Liver (tissue), 8 donors: ENCODE measurements at regions not wholly inside any gene's neighbourhood (a gene's known extent, or its start where the extent isn't known, plus 50 kb on each side); places are given as distances from the start of the nearest gene placed in this dataset.

Source experiments
- DNase-seq: peaks from one replicate; pipeline ENCODE4 v3.0.0-alpha.2; 2017; ENCODE audit warnings: low spot score
- H3K27ac ChIP-seq, 2 donors: one replicate each; pipeline ENCODE4 v1.7.0; 2013; ENCODE audit warnings: inconsistent platforms in 2 of 2, low read length in 2 of 2, control low read depth in 1 of 2, low read depth in 1 of 2, mild to moderate bottlenecking in 1 of 2
- H3K27me3 ChIP-seq, 4 donors: one replicate each; pipeline versions ENCODE4 v1.6.1 to v1.7.0; 2013; ENCODE audit warnings: low read length in 3 of 4, inconsistent platforms in 1 of 4, mild to moderate bottlenecking in 1 of 4, moderate library complexity in 1 of 4; ENCODE audit not compliant: control insufficient read depth in 4 of 4, insufficient read depth in 4 of 4
- H3K36me3 ChIP-seq, 4 donors: one replicate each; pipeline versions ENCODE4 v1.6.1 to v1.7.0; 2013; ENCODE audit warnings: low read length in 3 of 4, mild to moderate bottlenecking in 3 of 4, low read depth in 1 of 4, moderate library complexity in 1 of 4; ENCODE audit not compliant: control insufficient read depth in 4 of 4, insufficient read depth in 3 of 4
- H3K4me1 ChIP-seq, 4 donors: one replicate each; pipeline versions ENCODE4 v1.6.1 to v1.7.0; 2013; ENCODE audit warnings: low read length in 3 of 4, mild to moderate bottlenecking in 3 of 4, moderate library complexity in 1 of 4; ENCODE audit not compliant: control insufficient read depth in 4 of 4, insufficient read depth in 4 of 4
- H3K4me3 ChIP-seq, 3 donors: one replicate each; pipeline versions ENCODE4 v1.6.1 to v1.7.0; 2013; ENCODE audit warnings: low read length in 3 of 3, control low read depth in 1 of 3, low read depth in 1 of 3, mild to moderate bottlenecking in 1 of 3
- H3K9ac ChIP-seq, 2 donors: one replicate each; pipeline ENCODE4 v1.7.0; 2013; ENCODE audit warnings: low read length in 2 of 2, mild to moderate bottlenecking in 2 of 2, moderate library complexity in 2 of 2, control low read depth in 1 of 2, low read depth in 1 of 2
- H3K9me3 ChIP-seq, 4 donors: one replicate each; pipeline versions ENCODE4 v1.6.1 to v1.7.0; 2013; ENCODE audit warnings: low read length in 3 of 4; ENCODE audit not compliant: control insufficient read depth in 4 of 4
- EGR1 ChIP-seq, 2 donors: IDR thresholded peaks; 2 replicates each; pipeline ENCODE4 v1.6.1; 2016 to 2018; ENCODE audit warnings: antibody characterized with exemption in 2 of 2, low read depth in 2 of 2
- FOXA1 ChIP-seq: IDR thresholded peaks from 2 replicates; pipeline ENCODE4 v1.6.1; 2016; ENCODE audit warnings: antibody characterized with exemption
- FOXA2 ChIP-seq: IDR thresholded peaks from 2 replicates; pipeline ENCODE4 v1.6.1; 2016; ENCODE audit warnings: antibody characterized with exemption
- GABPA ChIP-seq, 2 donors: IDR thresholded peaks in 1 of 2; conservative IDR thresholded peaks in 1 of 2; 2 replicates each; pipeline ENCODE4 v1.6.1; 2016; ENCODE audit warnings: antibody characterized with exemption in 2 of 2, mild to moderate bottlenecking in 1 of 2, moderate library complexity in 1 of 2
- HNF4A ChIP-seq, 2 donors: conservative IDR thresholded peaks; 2 replicates each; pipeline ENCODE4 v1.6.1; 2016; ENCODE audit warnings: antibody characterized with exemption in 2 of 2, mild to moderate bottlenecking in 2 of 2
- HNF4G ChIP-seq: IDR thresholded peaks from 2 replicates; pipeline ENCODE4 v1.6.1; 2016; ENCODE audit warnings: antibody characterized with exemption
- JUND ChIP-seq, 2 donors: IDR thresholded peaks; 2 replicates each; pipeline ENCODE4 v1.6.1; 2016; ENCODE audit warnings: antibody characterized with exemption in 2 of 2
- NR2F2 ChIP-seq: IDR thresholded peaks from 2 replicates; pipeline ENCODE4 v1.6.1; 2016; ENCODE audit warnings: antibody characterized with exemption
- RAD21 ChIP-seq, 2 donors: IDR thresholded peaks; 2 replicates each; pipeline ENCODE4 v1.6.1; 2016; ENCODE audit warnings: antibody characterized with exemption in 2 of 2, mild to moderate bottlenecking in 2 of 2
- RXRA ChIP-seq, 2 donors: IDR thresholded peaks; 2 replicates each; pipeline ENCODE4 v1.6.1; 2017 to 2018; ENCODE audit warnings: antibody characterized with exemption in 2 of 2, mild to moderate bottlenecking in 1 of 2
- SP1 ChIP-seq: IDR thresholded peaks from 2 replicates; pipeline ENCODE4 v1.6.1; 2018; ENCODE audit warnings: antibody characterized with exemption, mild to moderate bottlenecking
- TAF1 ChIP-seq: conservative IDR thresholded peaks from 2 replicates; pipeline ENCODE4 v1.6.1; 2016; ENCODE audit warnings: antibody characterized with exemption, mild to moderate bottlenecking
- YY1 ChIP-seq: IDR thresholded peaks from 2 replicates; pipeline ENCODE4 v1.6.1; 2016; ENCODE audit warnings: antibody characterized with exemption, mild to moderate bottlenecking
- WGBS: extraction: QIAGEN DNeasy Blood & Tissue Kit; methylation state at CpG from one replicate; pipeline ENCODE4 v1.1.7; 2013; 5-methylcytosine and 5-hydroxymethylcytosine counted together
- TF ChIP-seq, protein P1 (sequence below): IDR thresholded peaks from 2 replicates; pipeline ENCODE4 v1.6.1; 2016; ENCODE audit warnings: antibody characterized with exemption, mild to moderate bottlenecking
- TF ChIP-seq, protein P2 (sequence below): IDR thresholded peaks from 2 replicates; pipeline ENCODE4 v1.6.1; 2016; ENCODE audit warnings: antibody characterized with exemption
- TF ChIP-seq, protein P3 (sequence below): IDR thresholded peaks from 2 replicates; pipeline ENCODE4 v1.6.1; 2016; ENCODE audit warnings: antibody characterized with exemption
- TF ChIP-seq, protein P4 (sequence below): IDR thresholded peaks from 2 replicates; pipeline ENCODE4 v1.6.1; 2016; ENCODE audit warnings: antibody characterized with exemption
- TF ChIP-seq, protein P5 (sequence below): fragments of 150-350 bp; IDR thresholded peaks from 2 replicates; pipeline ENCODE4 v1.5.1; 2017; ENCODE audit warnings: improper control_type of control experiment, low read depth, low read length; ENCODE audit not compliant: missing input control
- donor health status: healthy.
- donor health status: healthy.
- donor health status: healthy.
- donor health status: healthy.
- donor health status: healthy.

DNA sequence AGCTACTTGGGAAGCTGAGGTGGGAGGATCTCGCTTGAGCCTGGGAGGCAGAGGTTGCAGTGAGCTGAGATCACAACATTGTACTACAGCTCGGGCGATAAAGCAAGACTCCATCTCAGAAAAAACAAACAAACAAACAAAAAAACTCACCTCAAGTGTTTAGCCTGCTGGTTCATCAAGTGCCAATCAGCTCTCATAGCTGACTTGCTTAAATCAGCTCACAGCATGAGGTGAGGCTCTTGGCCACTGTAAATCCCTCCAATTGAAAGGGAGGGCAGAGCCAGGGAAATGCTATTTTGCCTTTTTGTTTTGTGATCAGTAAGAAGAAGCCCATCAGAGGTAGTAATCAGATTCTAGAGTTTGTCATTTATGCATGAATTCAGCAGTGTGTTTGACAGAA, 112.3 kb downstream of the RAB11FIP2 start:
- Histone ChIP-seq H3K9ac (no peak overlapping the region), H3K27me3 (peaks cover 0 to 2% (median 0%) of the 10 kb centered on the region in 4 donors), H3K4me3 (no peak overlapping the region), H3K4me1 (no peaks in the 10 kb centered on the region), H3K27ac (no peak overlapping the region), H3K36me3 (no peaks in the 10 kb centered on the region), H3K9me3 (peaks cover 0 to 2% (median under 1%) of the 10 kb centered on the region in 4 donors)
- WGBS: 69% methylated on average over 3 of the region's 3 CpGs
- no peak for DNase-seq
- TF ChIP-seq, protein P1, sequence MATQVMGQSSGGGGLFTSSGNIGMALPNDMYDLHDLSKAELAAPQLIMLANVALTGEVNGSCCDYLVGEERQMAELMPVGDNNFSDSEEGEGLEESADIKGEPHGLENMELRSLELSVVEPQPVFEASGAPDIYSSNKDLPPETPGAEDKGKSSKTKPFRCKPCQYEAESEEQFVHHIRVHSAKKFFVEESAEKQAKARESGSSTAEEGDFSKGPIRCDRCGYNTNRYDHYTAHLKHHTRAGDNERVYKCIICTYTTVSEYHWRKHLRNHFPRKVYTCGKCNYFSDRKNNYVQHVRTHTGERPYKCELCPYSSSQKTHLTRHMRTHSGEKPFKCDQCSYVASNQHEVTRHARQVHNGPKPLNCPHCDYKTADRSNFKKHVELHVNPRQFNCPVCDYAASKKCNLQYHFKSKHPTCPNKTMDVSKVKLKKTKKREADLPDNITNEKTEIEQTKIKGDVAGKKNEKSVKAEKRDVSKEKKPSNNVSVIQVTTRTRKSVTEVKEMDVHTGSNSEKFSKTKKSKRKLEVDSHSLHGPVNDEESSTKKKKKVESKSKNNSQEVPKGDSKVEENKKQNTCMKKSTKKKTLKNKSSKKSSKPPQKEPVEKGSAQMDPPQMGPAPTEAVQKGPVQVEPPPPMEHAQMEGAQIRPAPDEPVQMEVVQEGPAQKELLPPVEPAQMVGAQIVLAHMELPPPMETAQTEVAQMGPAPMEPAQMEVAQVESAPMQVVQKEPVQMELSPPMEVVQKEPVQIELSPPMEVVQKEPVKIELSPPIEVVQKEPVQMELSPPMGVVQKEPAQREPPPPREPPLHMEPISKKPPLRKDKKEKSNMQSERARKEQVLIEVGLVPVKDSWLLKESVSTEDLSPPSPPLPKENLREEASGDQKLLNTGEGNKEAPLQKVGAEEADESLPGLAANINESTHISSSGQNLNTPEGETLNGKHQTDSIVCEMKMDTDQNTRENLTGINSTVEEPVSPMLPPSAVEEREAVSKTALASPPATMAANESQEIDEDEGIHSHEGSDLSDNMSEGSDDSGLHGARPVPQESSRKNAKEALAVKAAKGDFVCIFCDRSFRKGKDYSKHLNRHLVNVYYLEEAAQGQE: no peak
- no peak for TF ChIP-seq FOXA2
- no peak for TF ChIP-seq EGR1 (IDR thresholded peaks at IDR 0.05; ENCODE audit: low read depth in 2 of 2)
- TF ChIP-seq HNF4G: no peak
- TF ChIP-seq, protein P2, sequence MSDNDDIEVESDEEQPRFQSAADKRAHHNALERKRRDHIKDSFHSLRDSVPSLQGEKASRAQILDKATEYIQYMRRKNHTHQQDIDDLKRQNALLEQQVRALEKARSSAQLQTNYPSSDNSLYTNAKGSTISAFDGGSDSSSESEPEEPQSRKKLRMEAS: no peak
- TF ChIP-seq, protein P3, sequence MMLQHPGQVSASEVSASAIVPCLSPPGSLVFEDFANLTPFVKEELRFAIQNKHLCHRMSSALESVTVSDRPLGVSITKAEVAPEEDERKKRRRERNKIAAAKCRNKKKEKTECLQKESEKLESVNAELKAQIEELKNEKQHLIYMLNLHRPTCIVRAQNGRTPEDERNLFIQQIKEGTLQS: no peak
- TF ChIP-seq, protein P4, sequence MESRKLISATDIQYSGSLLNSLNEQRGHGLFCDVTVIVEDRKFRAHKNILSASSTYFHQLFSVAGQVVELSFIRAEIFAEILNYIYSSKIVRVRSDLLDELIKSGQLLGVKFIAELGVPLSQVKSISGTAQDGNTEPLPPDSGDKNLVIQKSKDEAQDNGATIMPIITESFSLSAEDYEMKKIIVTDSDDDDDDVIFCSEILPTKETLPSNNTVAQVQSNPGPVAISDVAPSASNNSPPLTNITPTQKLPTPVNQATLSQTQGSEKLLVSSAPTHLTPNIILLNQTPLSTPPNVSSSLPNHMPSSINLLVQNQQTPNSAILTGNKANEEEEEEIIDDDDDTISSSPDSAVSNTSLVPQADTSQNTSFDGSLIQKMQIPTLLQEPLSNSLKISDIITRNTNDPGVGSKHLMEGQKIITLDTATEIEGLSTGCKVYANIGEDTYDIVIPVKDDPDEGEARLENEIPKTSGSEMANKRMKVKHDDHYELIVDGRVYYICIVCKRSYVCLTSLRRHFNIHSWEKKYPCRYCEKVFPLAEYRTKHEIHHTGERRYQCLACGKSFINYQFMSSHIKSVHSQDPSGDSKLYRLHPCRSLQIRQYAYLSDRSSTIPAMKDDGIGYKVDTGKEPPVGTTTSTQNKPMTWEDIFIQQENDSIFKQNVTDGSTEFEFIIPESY: no peak

DNA sequence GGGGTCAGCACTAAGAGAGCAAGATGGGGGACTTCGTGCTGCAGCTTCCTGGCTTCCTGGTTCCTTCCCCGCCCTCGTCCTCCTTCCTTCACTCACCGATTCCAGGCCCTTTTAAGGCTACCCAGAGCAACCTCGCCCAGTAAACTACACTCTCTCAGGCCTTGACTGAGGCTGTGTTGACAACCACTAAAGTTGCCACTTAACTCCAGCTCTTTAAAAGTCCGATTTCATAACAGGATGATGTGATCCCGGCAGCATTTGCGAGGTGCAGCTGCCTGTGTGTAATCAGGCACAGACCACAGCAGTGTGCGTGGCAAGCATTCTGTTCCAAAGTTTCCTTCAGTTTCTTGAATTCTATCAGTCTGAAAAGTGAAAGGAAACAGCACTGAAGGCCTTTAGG, 110.6 kb downstream of the RAB11FIP2 start:
- no peak overlapping the region for H3K27ac ChIP-seq
- no peak for DNase-seq
- WGBS: 69% methylated on average over 9 of the region's 9 CpGs
- H3K9me3 ChIP-seq: peaks cover 0 to 1% (median under 1%) of the 10 kb centered on the region in 4 donors
- H3K4me1 ChIP-seq: no peaks in the 10 kb centered on the region
- no peak overlapping the region for H3K9ac ChIP-seq
- TF ChIP-seq SP1 (no peak), TAF1 (no peak), NR2F2 (no peak), JUND (IDR thresholded peaks at IDR 0.05) (no peak), GABPA (IDR thresholded peaks at IDR 0.05 in 1 of 2, conservative IDR thresholded peaks at IDR 0.05 in 1 of 2) (no peak), HNF4G (no peak), FOXA1 (no peak), RXRA (IDR thresholded peaks at IDR 0.05) (no peak), YY1 (no peak), HNF4A (conservative IDR thresholded peaks at IDR 0.05) (no peak), RAD21 (IDR thresholded peaks at IDR 0.05) (no peak), EGR1 (IDR thresholded peaks at IDR 0.05; ENCODE audit: low read depth in 2 of 2) (no peak), FOXA2 (no peak)
- TF ChIP-seq, protein P1: no peak
- TF ChIP-seq, protein P4: no peak
- TF ChIP-seq, protein P3: no peak
- TF ChIP-seq, protein P5, sequence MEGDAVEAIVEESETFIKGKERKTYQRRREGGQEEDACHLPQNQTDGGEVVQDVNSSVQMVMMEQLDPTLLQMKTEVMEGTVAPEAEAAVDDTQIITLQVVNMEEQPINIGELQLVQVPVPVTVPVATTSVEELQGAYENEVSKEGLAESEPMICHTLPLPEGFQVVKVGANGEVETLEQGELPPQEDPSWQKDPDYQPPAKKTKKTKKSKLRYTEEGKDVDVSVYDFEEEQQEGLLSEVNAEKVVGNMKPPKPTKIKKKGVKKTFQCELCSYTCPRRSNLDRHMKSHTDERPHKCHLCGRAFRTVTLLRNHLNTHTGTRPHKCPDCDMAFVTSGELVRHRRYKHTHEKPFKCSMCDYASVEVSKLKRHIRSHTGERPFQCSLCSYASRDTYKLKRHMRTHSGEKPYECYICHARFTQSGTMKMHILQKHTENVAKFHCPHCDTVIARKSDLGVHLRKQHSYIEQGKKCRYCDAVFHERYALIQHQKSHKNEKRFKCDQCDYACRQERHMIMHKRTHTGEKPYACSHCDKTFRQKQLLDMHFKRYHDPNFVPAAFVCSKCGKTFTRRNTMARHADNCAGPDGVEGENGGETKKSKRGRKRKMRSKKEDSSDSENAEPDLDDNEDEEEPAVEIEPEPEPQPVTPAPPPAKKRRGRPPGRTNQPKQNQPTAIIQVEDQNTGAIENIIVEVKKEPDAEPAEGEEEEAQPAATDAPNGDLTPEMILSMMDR: no peak
- TF ChIP-seq, protein P2: no peak
- no peak overlapping the region for H3K4me3 ChIP-seq
- H3K27me3 ChIP-seq: no peaks in the 10 kb centered on the region
- H3K36me3 ChIP-seq: no peaks in the 10 kb centered on the region
